ENCODE measurements at regions not wholly inside any gene's neighbourhood (a gene's known extent, or its start where the extent isn't known, plus 50 kb on each side); places are given as distances from the start of the nearest gene placed in this dataset.
A peak's percentile ranks its signal among the peaks of the same experiment; 100 is the strongest.
"Not testable (repeated sequence)": the region's sequence is repeated elsewhere in the genome, so short reads cannot be mapped to it uniquely, and the experiment has no call there.

DNA sequence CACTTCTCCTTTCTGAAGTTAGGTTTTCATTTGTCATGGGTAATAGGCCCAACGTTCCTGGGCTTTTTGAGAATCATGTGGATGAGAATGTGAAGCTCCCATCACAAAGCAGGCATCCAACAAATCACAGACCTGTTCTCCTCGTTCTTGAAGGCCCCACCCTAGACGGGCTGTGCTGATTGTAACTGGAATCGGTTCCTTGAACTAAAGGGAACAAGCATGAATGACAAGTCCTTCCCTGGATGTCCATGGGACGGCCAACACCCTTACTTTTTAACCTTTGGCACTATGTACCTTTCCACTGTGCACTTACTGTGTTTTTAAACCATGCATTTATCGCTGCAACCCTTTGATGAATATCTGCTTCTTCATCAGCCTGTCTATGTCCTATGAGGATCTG lies 438.2 kb downstream of the CD83 start:
- Histone ChIP-seq H3K4me3 (no peak overlapping the region), H3K4me2 (no peak overlapping the region), H3F3A (ENCODE audit: insufficient read depth, low read depth) (no peaks in the 10 kb centered on the region; the same call in 1 of the 2 replicates), H3K27ac (no peak overlapping the region), H3K79me2 (ENCODE audit: low read depth) (no peaks in the 10 kb centered on the region), H3K36me3 (ENCODE audit: low read depth) (no peaks in the 10 kb centered on the region), H4K20me1 (ENCODE audit: insufficient read depth) (no peaks in the 10 kb centered on the region), H2AFZ (no peak overlapping the region), H3K9me2 (ENCODE audit: insufficient read depth) (no peaks in the 10 kb centered on the region), H3K9me3 (ENCODE audit: insufficient read depth, low read depth) (no peaks in the 10 kb centered on the region), H3K4me1 (replicated peaks; ENCODE audit: insufficient read depth) (peaks cover 13% of the 10 kb centered on the region; the same call in 1 of the 2 replicates), H3K27me3 (ENCODE audit: insufficient read depth, low read depth) (no peaks in the 10 kb centered on the region)
- BruUV-seq (replicated peaks), result no TSS peak
- intact Hi-C loops (cut with micrococcal nuclease; ENCODE audit: unreplicated experiment), result no loop called here
- DNase-seq, result no peak
- no peak for TF ChIP-seq EZH2 (IDR thresholded peaks at IDR 0.05; ENCODE audit: low read depth)
- TF ChIP-seq, protein P1, sequence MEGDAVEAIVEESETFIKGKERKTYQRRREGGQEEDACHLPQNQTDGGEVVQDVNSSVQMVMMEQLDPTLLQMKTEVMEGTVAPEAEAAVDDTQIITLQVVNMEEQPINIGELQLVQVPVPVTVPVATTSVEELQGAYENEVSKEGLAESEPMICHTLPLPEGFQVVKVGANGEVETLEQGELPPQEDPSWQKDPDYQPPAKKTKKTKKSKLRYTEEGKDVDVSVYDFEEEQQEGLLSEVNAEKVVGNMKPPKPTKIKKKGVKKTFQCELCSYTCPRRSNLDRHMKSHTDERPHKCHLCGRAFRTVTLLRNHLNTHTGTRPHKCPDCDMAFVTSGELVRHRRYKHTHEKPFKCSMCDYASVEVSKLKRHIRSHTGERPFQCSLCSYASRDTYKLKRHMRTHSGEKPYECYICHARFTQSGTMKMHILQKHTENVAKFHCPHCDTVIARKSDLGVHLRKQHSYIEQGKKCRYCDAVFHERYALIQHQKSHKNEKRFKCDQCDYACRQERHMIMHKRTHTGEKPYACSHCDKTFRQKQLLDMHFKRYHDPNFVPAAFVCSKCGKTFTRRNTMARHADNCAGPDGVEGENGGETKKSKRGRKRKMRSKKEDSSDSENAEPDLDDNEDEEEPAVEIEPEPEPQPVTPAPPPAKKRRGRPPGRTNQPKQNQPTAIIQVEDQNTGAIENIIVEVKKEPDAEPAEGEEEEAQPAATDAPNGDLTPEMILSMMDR (conservative IDR thresholded peaks at IDR 0.05), result no peak
- ChIA-PET POLR2A (ENCODE audit: unreplicated experiment) (no interaction called here), CTCF (no interaction called here)

- ChIA-PET CTCF (no interaction called here), POLR2A (ENCODE audit: unreplicated experiment) (no interaction called here)
- peaks cover 13% of the 10 kb centered on the region; the same call in 1 of the 2 replicates for H3K4me1 ChIP-seq (replicated peaks; ENCODE audit: insufficient read depth)
- no peaks in the 10 kb centered on the region for H4K20me1 ChIP-seq (ENCODE audit: insufficient read depth)
- no TSS peak for BruUV-seq (replicated peaks)
- no peak overlapping the region for H3K4me2 ChIP-seq
- TF ChIP-seq, protein P1 (conservative IDR thresholded peaks at IDR 0.05), result no peak
- no peak for TF ChIP-seq EZH2 (IDR thresholded peaks at IDR 0.05; ENCODE audit: low read depth)
- H2AFZ ChIP-seq, result no peak overlapping the region
- H3K9me3 ChIP-seq (ENCODE audit: insufficient read depth, low read depth), result no peaks in the 10 kb centered on the region
- no peak overlapping the region for H3K4me3 ChIP-seq
- no peaks in the 10 kb centered on the region for H3K36me3 ChIP-seq (ENCODE audit: low read depth)
- DNase-seq, result peak in 1 of 2 experiments; percentile 44
- H3K9me2 ChIP-seq (ENCODE audit: insufficient read depth), result no peaks in the 10 kb centered on the region
- H3K27ac ChIP-seq, result no peak overlapping the region
- no peaks in the 10 kb centered on the region for H3K27me3 ChIP-seq (ENCODE audit: insufficient read depth, low read depth)
- intact Hi-C loops (cut with micrococcal nuclease; ENCODE audit: unreplicated experiment), result no loop called here
- no peaks in the 10 kb centered on the region for H3K79me2 ChIP-seq (ENCODE audit: low read depth)
- no peaks in the 10 kb centered on the region; the same call in 1 of the 2 replicates for H3F3A ChIP-seq (ENCODE audit: insufficient read depth, low read depth)
These were observed 442.4 kb downstream of the CD83 start for GRCh38 chr6:14559746-14560536.

DNA sequence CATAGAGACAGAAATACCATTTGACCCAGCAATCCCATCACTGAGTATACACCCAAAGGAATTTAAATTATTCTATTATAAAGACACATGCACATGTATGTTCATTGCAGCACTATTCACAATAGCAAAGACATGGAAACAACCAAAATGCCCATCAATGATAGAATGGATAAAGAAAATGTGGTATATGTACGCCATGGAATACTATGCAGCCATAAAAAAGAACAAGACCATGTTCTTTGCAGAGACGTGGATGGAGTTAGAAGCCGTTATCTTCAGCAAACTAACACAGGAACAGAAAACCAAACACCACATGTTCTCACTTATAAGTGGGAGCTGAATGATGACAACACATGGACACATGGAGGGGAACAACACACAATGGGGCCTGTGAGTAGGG lies 444.0 kb downstream of the CD83 start:
- H4K20me1 ChIP-seq (ENCODE audit: insufficient read depth); H3K27ac ChIP-seq; H3K79me2 ChIP-seq (ENCODE audit: low read depth); DNase-seq; H3K9me3 ChIP-seq (ENCODE audit: insufficient read depth, low read depth); H3K9me2 ChIP-seq (ENCODE audit: insufficient read depth); BruUV-seq (replicated peaks); H3K27me3 ChIP-seq (ENCODE audit: insufficient read depth, low read depth); H3K36me3 ChIP-seq (ENCODE audit: low read depth); H3K4me3 ChIP-seq; intact Hi-C loops (cut with micrococcal nuclease; ENCODE audit: unreplicated experiment); CTCF ChIA-PET; H3F3A ChIP-seq (ENCODE audit: insufficient read depth, low read depth); H3K4me2 ChIP-seq; H2AFZ ChIP-seq; POLR2A ChIA-PET (ENCODE audit: unreplicated experiment): not testable (repeated sequence)
- H3K4me1 ChIP-seq (replicated peaks; ENCODE audit: insufficient read depth), result peaks cover 13% of the 10 kb centered on the region; the same call in 1 of the 2 replicates

GRCh38 chr6:14567842-14568241 lies 450.3 kb downstream of the CD83 start:
- no peaks in the 10 kb centered on the region for H3K79me2 ChIP-seq (ENCODE audit: low read depth)
- DNase-seq, result no peak
- H3K4me2 ChIP-seq, result no peak overlapping the region
- no peaks in the 10 kb centered on the region for H3K9me2 ChIP-seq (ENCODE audit: insufficient read depth)
- H3K4me3 ChIP-seq, result no peak overlapping the region
- POLR2A ChIA-PET (ENCODE audit: unreplicated experiment), result no interaction called here
- CTCF ChIA-PET, result no interaction called here
- no peak overlapping the region for H3K27ac ChIP-seq
- peaks cover 7% of the 10 kb centered on the region; the same call in 1 of the 2 replicates for H3F3A ChIP-seq (ENCODE audit: insufficient read depth, low read depth)
- H3K27me3 ChIP-seq (ENCODE audit: insufficient read depth, low read depth), result no peaks in the 10 kb centered on the region
- intact Hi-C loops (cut with micrococcal nuclease; ENCODE audit: unreplicated experiment), result no loop called here
- BruUV-seq (replicated peaks), result no TSS peak
- H2AFZ ChIP-seq, result no peak overlapping the region
- no peaks in the 10 kb centered on the region for H4K20me1 ChIP-seq (ENCODE audit: insufficient read depth)
- no peaks in the 10 kb centered on the region for H3K9me3 ChIP-seq (ENCODE audit: insufficient read depth, low read depth)
- TF ChIP-seq EZH2 (IDR thresholded peaks at IDR 0.05; ENCODE audit: low read depth), result no peak
- TF ChIP-seq, protein P1 (conservative IDR thresholded peaks at IDR 0.05), result no peak
- H3K36me3 ChIP-seq (ENCODE audit: low read depth), result no peaks in the 10 kb centered on the region
- peaks cover 13% of the 10 kb centered on the region for H3K4me1 ChIP-seq (replicated peaks; ENCODE audit: insufficient read depth)
